ENCODE measurements at regions not wholly inside any gene's neighbourhood (a gene's known extent, or its start where the extent isn't known, plus 50 kb on each side); places are given as distances from the start of the nearest gene placed in this dataset.

DNA sequence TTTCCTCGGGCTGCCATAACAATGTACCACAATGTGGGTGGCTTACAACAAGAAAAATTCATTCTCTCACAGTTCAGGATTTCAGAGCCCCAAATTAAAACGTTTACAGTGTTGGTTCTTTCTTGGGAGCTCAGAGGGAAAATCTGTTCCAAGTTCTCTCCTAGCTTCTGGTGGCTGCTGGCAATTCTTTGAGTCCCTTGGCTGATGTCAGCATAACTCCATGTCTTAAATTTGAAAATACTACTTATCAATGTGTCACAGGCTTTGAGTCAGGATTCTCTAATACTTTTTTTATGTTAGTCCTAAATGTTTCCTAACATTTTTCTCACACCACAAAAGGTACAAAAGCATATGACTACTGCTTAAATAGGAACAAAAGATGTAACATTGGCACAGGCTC lies 198.4 kb upstream of the ATXN7L3B start:
- TF ChIP-seq CTCF (IDR thresholded peaks at IDR 0.05): no peak

DNA sequence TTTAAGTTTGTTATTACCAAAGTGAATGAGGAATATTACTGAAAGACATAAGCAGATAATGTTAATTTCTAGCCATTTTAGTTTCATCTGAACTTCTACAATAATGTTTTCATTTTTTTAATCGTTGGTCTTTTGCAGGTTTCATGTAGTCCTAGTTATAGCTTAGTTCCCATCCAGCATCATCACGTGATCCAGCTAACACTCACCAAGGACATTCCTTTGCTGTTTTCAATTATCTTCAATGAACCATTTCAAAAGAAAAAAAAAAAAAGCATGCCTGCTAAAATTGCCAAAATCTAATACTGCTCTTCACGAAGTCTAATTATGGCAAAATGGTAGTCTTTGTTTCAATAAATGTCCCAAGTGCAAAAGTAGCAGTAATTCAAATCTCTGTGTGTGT lies 187.7 kb upstream of the ATXN7L3B start:
- no peak for TF ChIP-seq CTCF (IDR thresholded peaks at IDR 0.05)

GRCh38 chr12:74365178-74365964 lies 172.3 kb upstream of the ATXN7L3B start:
- TF ChIP-seq CTCF (IDR thresholded peaks at IDR 0.05): peak; percentile 67

- no peak for TF ChIP-seq CTCF (IDR thresholded peaks at IDR 0.05)
Measured at GRCh38 chr12:74370608-74371216, 166.9 kb upstream of the ATXN7L3B start.

DNA sequence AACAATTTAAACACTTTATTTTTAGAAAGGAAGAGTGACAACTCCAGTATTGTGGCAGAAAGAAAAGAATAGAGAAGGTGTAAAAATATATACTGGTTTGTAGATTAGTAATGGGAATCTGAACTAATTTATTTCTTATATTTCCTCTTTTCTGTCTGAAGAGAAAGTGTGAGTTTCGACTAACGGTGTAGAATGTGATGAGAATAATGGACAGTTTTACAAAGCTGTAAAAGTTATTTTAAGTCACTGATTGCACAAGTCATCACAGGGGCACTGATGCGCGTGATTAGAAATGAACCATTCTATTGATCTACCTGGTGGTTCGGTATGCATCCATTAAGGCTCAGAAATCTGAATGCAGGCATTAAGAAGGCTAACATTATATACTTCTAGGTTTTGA lies 158.5 kb upstream of the ATXN7L3B start:
- TF ChIP-seq CTCF (IDR thresholded peaks at IDR 0.05): no peak

DNA sequence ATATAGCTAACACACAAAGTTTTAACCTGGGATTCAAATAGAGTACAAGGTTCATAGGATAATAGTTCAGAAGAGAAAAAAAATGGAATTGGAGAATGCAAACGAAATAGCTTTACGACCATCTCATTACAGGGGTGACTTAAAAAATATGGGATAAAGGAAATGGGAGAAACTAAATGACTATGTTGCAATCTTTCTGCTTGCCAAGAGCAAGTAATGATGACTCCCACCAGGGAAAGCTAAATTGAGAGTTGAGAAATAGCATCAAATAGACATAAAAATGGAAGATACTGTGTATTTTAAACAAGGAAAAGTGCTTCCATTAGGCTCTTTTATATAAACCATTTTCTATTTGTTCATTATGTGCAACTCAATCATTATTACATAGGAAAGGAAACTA lies 155.7 kb upstream of the ATXN7L3B start:
- TF ChIP-seq CTCF (IDR thresholded peaks at IDR 0.05): no peak

- TF ChIP-seq CTCF (IDR thresholded peaks at IDR 0.05): no peak
Measured at GRCh38 chr12:74382983-74383382, 154.7 kb upstream of the ATXN7L3B start.
